ENCODE measurements at regions not wholly inside any gene's neighbourhood (a gene's known extent, or its start where the extent isn't known, plus 50 kb on each side); places are given as distances from the start of the nearest gene placed in this dataset.
A peak's percentile ranks its signal among the peaks of the same experiment; 100 is the strongest.

DNA sequence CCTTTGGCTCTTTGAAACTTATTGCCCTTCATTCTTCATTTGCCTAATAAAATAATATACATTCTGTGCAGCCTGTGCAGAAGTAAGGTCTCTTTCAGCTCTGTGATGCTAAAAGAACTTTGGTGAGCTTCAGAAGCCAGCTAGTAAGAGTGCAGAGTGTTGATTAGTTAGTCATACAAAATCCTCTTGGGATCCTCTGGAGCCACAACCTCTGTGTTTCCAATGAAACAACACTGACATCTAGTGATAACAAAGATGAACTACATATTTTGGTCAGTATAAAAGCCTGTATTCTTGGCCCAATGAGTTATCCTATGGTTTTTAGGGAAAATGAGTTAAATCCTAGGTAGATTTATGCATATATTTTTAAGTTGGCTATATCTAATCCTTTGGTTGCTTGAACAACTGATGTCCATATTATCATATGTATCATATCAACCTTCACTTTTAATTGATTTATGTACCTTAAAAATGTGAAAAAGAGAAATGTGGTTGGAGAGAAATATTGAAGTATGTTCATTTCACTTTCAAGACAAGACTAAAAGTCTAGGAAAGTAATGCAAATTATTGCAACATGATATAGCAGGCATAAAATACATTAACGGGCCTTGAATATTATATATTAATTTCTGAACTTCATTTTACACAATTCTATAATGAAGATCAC, 158.4 kb downstream of the KLHL28 start:
- DNase-seq: no peak
- Histone ChIP-seq H3K9me3 (no peaks in the 10 kb centered on the region), H3K36me3 (no peaks in the 10 kb centered on the region), H3K4me1 (no peaks in the 10 kb centered on the region), H3K27ac (no peak overlapping the region), H3K27me3 (no peaks in the 10 kb centered on the region), H3K4me3 (no peak overlapping the region)
- in situ Hi-C loops (cut with MboI; ENCODE audit: low pct_ligation_motif_present in 1 of 4, low pct_unique_long_range_greater_than_20kb in 1 of 4, low sequenced_read_pairs in 3 of 4): no loop called here
- no peak for TF ChIP-seq EP300 (IDR thresholded peaks at IDR 0.05; ENCODE audit: low read depth)
- TF ChIP-seq POLR2AphosphoS5 (IDR thresholded peaks at IDR 0.05): no peak
- TF ChIP-seq, protein P1, sequence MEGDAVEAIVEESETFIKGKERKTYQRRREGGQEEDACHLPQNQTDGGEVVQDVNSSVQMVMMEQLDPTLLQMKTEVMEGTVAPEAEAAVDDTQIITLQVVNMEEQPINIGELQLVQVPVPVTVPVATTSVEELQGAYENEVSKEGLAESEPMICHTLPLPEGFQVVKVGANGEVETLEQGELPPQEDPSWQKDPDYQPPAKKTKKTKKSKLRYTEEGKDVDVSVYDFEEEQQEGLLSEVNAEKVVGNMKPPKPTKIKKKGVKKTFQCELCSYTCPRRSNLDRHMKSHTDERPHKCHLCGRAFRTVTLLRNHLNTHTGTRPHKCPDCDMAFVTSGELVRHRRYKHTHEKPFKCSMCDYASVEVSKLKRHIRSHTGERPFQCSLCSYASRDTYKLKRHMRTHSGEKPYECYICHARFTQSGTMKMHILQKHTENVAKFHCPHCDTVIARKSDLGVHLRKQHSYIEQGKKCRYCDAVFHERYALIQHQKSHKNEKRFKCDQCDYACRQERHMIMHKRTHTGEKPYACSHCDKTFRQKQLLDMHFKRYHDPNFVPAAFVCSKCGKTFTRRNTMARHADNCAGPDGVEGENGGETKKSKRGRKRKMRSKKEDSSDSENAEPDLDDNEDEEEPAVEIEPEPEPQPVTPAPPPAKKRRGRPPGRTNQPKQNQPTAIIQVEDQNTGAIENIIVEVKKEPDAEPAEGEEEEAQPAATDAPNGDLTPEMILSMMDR (IDR thresholded peaks at IDR 0.05): peak; percentile 51 to 69 (median 56)
- TF ChIP-seq POLR2A (IDR thresholded peaks at IDR 0.05): no peak
- 83 to 88% methylated on average over 1 of the region's 1 CpG for WGBS, 2 donors (ENCODE audit: low coverage in 1 of 2)
- intact Hi-C loops (cut with DNase I; ENCODE audit: low total_unique reads): no loop called here

DNA sequence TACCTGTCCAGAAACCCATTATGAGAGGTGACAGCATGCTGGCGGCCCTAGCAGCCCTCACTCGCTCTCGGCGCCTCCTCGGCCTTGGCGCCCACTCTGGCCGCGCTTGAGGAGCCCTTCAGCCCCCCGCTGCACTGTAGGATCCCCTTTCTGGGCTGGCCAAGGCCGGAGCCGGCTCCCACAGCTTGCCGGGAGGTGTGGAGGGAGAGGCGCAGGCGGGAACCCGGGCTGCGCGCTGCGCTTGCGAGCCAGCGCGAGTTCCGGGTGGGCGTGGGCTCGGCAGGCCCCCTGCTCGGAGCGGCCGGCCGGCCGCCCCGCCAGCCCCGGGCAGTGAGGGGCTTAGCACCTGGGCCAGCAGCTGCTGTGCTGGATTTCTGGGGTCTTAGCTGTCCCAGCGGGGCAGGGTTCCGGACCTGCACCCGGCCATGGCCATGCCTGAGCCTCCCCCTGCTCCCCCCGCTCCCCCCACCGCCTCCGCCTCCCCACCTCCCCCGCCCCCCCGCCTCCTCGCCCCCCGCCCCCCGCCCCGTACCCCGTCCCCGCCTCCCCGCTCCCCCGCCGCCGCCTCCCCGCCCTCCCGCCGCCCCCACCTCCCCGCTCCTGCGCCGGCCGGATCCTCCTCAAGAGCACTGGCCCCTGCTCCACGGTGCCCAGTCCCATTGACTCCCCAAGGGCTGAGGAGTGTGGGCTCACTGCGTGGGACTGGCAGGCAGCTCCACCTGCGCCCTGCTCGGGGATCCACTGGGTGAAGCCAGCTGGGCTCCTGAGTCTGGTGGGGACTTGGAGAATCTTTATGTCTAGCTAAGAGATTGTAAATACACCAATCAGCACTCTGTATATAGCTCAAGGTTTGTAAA, 163.1 kb downstream of the KLHL28 start:
- in situ Hi-C loops (cut with MboI; ENCODE audit: low pct_ligation_motif_present in 1 of 4, low pct_unique_long_range_greater_than_20kb in 1 of 4, low sequenced_read_pairs in 3 of 4) (no loop called here), intact Hi-C loops (cut with DNase I; ENCODE audit: low total_unique reads) (no loop called here)
- H3K27me3 ChIP-seq: no peaks in the 10 kb centered on the region
- H3K4me1 ChIP-seq: no peaks in the 10 kb centered on the region
- no peak overlapping the region for H3K4me3 ChIP-seq
- H3K27ac ChIP-seq: no peak overlapping the region
- TF ChIP-seq POLR2AphosphoS5 (IDR thresholded peaks at IDR 0.05) (no peak), EP300 (IDR thresholded peaks at IDR 0.05; ENCODE audit: low read depth) (no peak)
- 88 to 93% methylated on average over 9 to 23 of the region's 60 CpGs for WGBS, 2 donors (ENCODE audit: low coverage in 1 of 2)
- DNase-seq: no peak
- no peaks in the 10 kb centered on the region for H3K36me3 ChIP-seq
- H3K9me3 ChIP-seq: no peaks in the 10 kb centered on the region

DNA sequence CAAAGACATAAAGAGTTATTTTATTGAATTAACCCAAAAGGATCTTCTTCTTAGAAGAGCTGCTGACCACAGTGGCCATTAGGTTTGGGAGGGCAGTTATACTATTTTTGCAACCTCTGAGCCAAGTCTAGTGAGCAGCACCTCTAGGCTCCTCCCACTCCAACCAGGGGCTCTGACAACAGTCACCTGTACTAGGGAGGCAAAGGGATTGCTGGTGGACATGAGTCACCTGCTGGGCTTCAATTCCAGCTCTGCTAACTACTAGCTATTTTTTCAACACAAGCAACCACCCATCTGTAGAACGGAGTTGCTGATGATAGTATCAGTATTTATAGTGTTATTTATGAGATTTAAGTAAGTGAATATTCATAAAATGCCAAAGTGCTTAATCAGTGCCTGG, 166.0 kb downstream of the KLHL28 start:
- Histone ChIP-seq H3K36me3 (no peaks in the 10 kb centered on the region), H3K27ac (no peak overlapping the region), H3K4me1 (no peaks in the 10 kb centered on the region), H3K9me3 (no peaks in the 10 kb centered on the region), H3K27me3 (no peaks in the 10 kb centered on the region), H3K4me3 (no peak overlapping the region)
- DNase-seq: no peak
- in situ Hi-C loops (cut with MboI; ENCODE audit: low pct_ligation_motif_present in 1 of 4, low pct_unique_long_range_greater_than_20kb in 1 of 4, low sequenced_read_pairs in 3 of 4): no loop called here
- 30 to 50% methylated on average over 1 of the region's 1 CpG for WGBS, 2 donors (ENCODE audit: low coverage in 1 of 2)
- TF ChIP-seq, protein P1 (IDR thresholded peaks at IDR 0.05): no peak
- no peak for TF ChIP-seq POLR2A (IDR thresholded peaks at IDR 0.05)
- no peak for TF ChIP-seq EP300 (IDR thresholded peaks at IDR 0.05; ENCODE audit: low read depth)
- TF ChIP-seq POLR2AphosphoS5 (IDR thresholded peaks at IDR 0.05): no peak
- intact Hi-C loops (cut with DNase I; ENCODE audit: low total_unique reads): no loop called here

DNA sequence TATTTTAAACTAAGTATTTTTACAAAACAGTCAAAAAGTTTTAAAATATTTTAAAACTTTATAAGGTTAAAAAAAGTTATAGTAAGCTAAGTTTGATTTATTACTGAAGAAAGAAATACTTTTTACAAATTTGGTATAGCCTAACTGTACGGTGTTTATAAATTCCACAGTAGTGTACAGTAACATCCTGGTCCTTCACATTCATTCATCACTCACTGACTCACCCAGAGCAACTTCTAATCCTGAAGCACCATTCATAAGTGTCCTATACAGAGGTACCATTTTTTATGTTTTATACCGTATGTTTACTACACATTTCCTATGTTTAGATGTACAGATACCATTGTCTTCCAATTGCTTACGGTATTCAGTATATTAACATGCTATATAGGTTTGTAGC, 170.0 kb downstream of the KLHL28 start:
- no peak for DNase-seq
- TF ChIP-seq POLR2AphosphoS5 (IDR thresholded peaks at IDR 0.05) (no peak), EP300 (IDR thresholded peaks at IDR 0.05; ENCODE audit: low read depth) (no peak), POLR2A (IDR thresholded peaks at IDR 0.05) (no peak)
- TF ChIP-seq, protein P1 (IDR thresholded peaks at IDR 0.05): no peak
- no peaks in the 10 kb centered on the region for H3K27me3 ChIP-seq
- intact Hi-C loops (cut with DNase I; ENCODE audit: low total_unique reads) (no loop called here), in situ Hi-C loops (cut with MboI; ENCODE audit: low pct_ligation_motif_present in 1 of 4, low pct_unique_long_range_greater_than_20kb in 1 of 4, low sequenced_read_pairs in 3 of 4) (no loop called here)
- H3K27ac ChIP-seq: no peak overlapping the region
- no peak overlapping the region for H3K4me3 ChIP-seq
- H3K4me1 ChIP-seq: no peaks in the 10 kb centered on the region
- no peaks in the 10 kb centered on the region for H3K36me3 ChIP-seq
- no peaks in the 10 kb centered on the region for H3K9me3 ChIP-seq
- 75 to 100% methylated on average over 2 to 3 of the region's 3 CpGs for WGBS, 2 donors (ENCODE audit: low coverage in 1 of 2)

Data from transverse colon (tissue), 4 donors.